IPS-18c (cell line): ENCODE measurements at regions not wholly inside any gene's neighbourhood (a gene's known extent, or its start where the extent isn't known, plus 50 kb on each side); places are given as distances from the start of the nearest gene placed in this dataset.
"Not testable (repeated sequence)": the region's sequence is repeated elsewhere in the genome, so short reads cannot be mapped to it uniquely, and the experiment has no call there.

ENCODE experiments used
- H3K4me3 ChIP-seq: 2 replicates; pipeline ENCODE4 v1.7.0; 2013; ENCODE audit warnings: low read depth, mild to moderate bottlenecking, low read length, moderate library complexity; ENCODE audit not compliant: insufficient read depth
- H3K9me3 ChIP-seq: one replicate; pipeline ENCODE4 v1.6.1; 2013; ENCODE audit warnings: mild to moderate bottlenecking, low read length, moderate library complexity; ENCODE audit not compliant: control insufficient read depth, insufficient read depth

GRCh38 chr4:126859872-126860271, 772.9 kb upstream of the INTU start:
- no peaks in the 10 kb centered on the region for H3K9me3 ChIP-seq
- no peak overlapping the region for H3K4me3 ChIP-seq

GRCh38 chr4:126860308-126860707, 772.4 kb upstream of the INTU start:
- H3K4me3 ChIP-seq = no peak overlapping the region
- H3K9me3 ChIP-seq = no peaks in the 10 kb centered on the region

GRCh38 chr4:126869967-126870366, 762.8 kb upstream of the INTU start:
- peaks cover 8% of the 10 kb centered on the region for H3K9me3 ChIP-seq

GRCh38 chr4:126871810-126872209, 760.9 kb upstream of the INTU start:
- Histone ChIP-seq H3K9me3 (peaks cover 3% of the 10 kb centered on the region), H3K4me3 (no peak overlapping the region)

More at GRCh38 chr4:126869967-126870366, 762.8 kb upstream of the INTU start:
- no peak overlapping the region for H3K4me3 ChIP-seq

GRCh38 chr4:126874533-126874932, 758.2 kb upstream of the INTU start:
- Histone ChIP-seq H3K9me3 (no peaks in the 10 kb centered on the region), H3K4me3 (no peak overlapping the region)

GRCh38 chr4:126888968-126889367, 743.8 kb upstream of the INTU start:
- no peaks in the 10 kb centered on the region for H3K9me3 ChIP-seq
- no peak overlapping the region for H3K4me3 ChIP-seq

- no peaks in the 10 kb centered on the region for H3K9me3 ChIP-seq
- no peak overlapping the region for H3K4me3 ChIP-seq
Measured at GRCh38 chr4:126890383-126890782, 742.4 kb upstream of the INTU start.

- Histone ChIP-seq H3K9me3 (no peaks in the 10 kb centered on the region), H3K4me3 (no peak overlapping the region)
Measured at GRCh38 chr4:126890994-126891393, 741.8 kb upstream of the INTU start.

GRCh38 chr4:126894963-126895362, 737.8 kb upstream of the INTU start:
- peaks cover 3% of the 10 kb centered on the region for H3K9me3 ChIP-seq
- no peak overlapping the region for H3K4me3 ChIP-seq

- H3K4me3 ChIP-seq = no peak overlapping the region
- peaks cover 3% of the 10 kb centered on the region for H3K9me3 ChIP-seq
Measured at GRCh38 chr4:126895988-126896570, 736.7 kb upstream of the INTU start.

GRCh38 chr4:126897038-126897437, 735.7 kb upstream of the INTU start:
- peaks cover 3% of the 10 kb centered on the region for H3K9me3 ChIP-seq

GRCh38 chr4:126898815-126899214, 733.9 kb upstream of the INTU start:
- Histone ChIP-seq H3K4me3 (no peak overlapping the region), H3K9me3 (peaks cover 3% of the 10 kb centered on the region)

More at GRCh38 chr4:126897038-126897437, 735.7 kb upstream of the INTU start:
- H3K4me3 ChIP-seq = no peak overlapping the region

GRCh38 chr4:126899331-126899801, 733.4 kb upstream of the INTU start:
- Histone ChIP-seq H3K9me3 (peaks cover 3% of the 10 kb centered on the region), H3K4me3 (no peak overlapping the region)

- H3K9me3 ChIP-seq = no peaks in the 10 kb centered on the region
Measured at GRCh38 chr4:126906466-126906865, 726.3 kb upstream of the INTU start.

GRCh38 chr4:126907389-126907788, 725.4 kb upstream of the INTU start:
- Histone ChIP-seq H3K4me3 (no peak overlapping the region), H3K9me3 (no peaks in the 10 kb centered on the region)

More at GRCh38 chr4:126906466-126906865, 726.3 kb upstream of the INTU start:
- H3K4me3 ChIP-seq = no peak overlapping the region

- no peaks in the 10 kb centered on the region for H3K9me3 ChIP-seq
- no peak overlapping the region for H3K4me3 ChIP-seq
Measured at GRCh38 chr4:126916049-126916625, 716.6 kb upstream of the INTU start.

GRCh38 chr4:126916626-126917140, 716.1 kb upstream of the INTU start:
- Histone ChIP-seq H3K4me3 (no peak overlapping the region), H3K9me3 (no peaks in the 10 kb centered on the region)

GRCh38 chr4:126922328-126922938, 710.3 kb upstream of the INTU start:
- H3K9me3 ChIP-seq, H3K4me3 ChIP-seq: not testable (repeated sequence)
